GM19239 (cell line): ENCODE measurements at regions not wholly inside any gene's neighbourhood (a gene's known extent, or its start where the extent isn't known, plus 50 kb on each side); places are given as distances from the start of the nearest gene placed in this dataset.
"Not testable (repeated sequence)": the region's sequence is repeated elsewhere in the genome, so short reads cannot be mapped to it uniquely, and the experiment has no call there.

Source experiments
- DNase-seq: peaks from one replicate; pipeline ENCODE4 v3.0.0; 2011; ENCODE audit warnings: low spot score; ENCODE audit not compliant: insufficient read length
- FAIRE-seq: peaks from 2 replicates; lab custom pipeline; 2011; peaks lifted over from hg19 to GRCh38; lab: Jason Lieb, UNC

DNA sequence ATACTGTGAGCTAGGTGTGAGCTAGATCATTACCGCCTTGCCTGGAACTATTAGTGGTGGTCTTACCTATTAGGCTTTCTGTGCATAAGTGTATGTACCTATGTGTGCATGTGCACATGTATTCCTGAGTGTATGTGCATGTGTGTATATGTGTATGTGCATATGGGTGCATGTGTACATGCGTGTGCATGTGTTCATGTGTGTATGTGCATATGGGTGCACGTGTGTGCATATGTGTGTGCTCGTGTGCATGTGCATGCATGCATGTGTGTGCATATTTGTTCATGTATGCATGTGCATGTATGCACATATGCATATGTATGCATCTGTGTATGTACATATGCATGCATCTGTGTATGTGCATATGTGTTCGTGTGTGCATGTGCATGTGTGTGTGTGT lies 508.3 kb upstream of the ADARB2 start:
- FAIRE-seq: no peak
- no peak for DNase-seq

DNA sequence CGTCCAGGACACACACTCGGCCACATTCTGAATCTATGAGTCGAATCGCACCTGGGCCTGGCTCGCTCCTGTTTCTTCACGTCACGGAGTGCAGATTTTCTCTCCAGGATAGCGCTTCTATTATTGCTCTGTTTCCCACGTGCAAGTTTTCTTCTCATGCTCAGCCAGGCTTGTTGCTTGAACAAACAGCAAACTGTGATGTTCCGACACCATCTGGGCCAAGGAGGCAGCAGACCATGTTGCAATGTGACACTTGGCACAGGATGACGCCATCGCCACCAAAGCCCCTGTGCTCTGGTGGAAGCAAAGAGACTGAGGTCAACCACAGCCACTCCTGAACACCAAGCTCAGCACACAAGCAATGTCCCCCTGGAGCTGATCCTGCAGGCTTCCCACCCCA lies 507.1 kb upstream of the ADARB2 start:
- no peak for FAIRE-seq

DNA sequence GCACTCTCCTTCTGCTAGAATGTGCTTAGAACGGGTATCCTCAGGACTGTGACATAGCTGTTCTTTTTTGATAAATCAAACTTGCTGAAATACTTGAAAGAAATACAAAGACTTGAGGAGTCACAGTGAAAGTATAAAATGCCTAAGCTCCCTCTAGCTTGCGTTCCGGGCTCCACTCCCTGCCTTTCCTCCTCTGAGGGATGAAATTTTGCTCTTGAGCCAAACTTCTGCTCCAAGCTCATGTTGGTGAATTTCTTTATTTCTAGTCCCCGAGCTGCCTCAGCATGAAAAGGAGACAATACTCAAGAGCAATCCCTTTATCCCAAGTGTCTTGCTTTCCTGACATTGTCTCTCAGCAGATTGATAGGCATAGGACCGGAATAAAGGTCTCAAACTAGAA lies 499.6 kb upstream of the ADARB2 start:
- no peak for DNase-seq

More for the DNA sequence above, 507.1 kb upstream of the ADARB2 start:
- no peak for DNase-seq

DNA sequence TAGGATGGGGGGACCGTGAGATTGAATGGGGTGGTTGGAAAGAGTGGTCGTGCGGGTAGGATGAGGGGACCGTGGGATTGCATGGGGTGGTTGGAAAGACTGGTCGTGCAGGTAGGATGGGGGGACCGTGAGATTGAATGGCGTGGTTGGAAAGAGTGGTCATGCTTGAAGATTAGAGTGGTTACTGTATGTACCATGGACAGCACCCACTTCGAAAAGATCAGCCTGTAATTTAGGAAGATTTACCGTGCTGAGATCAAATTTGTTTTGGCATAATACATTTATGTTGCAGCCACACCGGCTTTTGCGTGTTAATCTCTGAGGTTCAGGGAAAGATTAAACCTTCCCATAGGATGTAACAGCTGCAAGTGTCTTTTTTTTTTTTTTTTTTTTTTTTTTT lies 495.2 kb upstream of the ADARB2 start:
- no peak for DNase-seq

More for the DNA sequence above, 499.6 kb upstream of the ADARB2 start:
- FAIRE-seq: no peak

DNA sequence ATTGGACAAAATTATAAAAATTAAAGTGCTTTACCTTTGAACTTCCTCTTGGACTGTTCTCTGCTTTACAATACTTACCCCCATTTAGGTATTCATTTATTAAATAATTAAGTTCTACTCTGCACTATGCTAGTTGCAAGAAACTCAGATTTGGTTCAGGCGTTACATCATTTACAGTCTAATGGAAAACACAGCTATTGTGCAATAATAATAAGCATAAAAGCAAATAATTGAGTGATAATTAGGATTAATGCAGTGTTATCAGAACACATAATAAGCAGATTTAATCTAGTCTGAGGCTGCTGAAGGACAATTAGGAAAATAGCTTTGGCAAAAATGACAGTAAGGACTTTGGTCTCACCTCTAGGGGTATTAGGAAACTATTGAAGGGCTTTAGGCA lies 493.2 kb upstream of the ADARB2 start:
- FAIRE-seq: no peak
- DNase-seq: no peak

More for the DNA sequence above, 495.2 kb upstream of the ADARB2 start:
- FAIRE-seq: no peak

DNA sequence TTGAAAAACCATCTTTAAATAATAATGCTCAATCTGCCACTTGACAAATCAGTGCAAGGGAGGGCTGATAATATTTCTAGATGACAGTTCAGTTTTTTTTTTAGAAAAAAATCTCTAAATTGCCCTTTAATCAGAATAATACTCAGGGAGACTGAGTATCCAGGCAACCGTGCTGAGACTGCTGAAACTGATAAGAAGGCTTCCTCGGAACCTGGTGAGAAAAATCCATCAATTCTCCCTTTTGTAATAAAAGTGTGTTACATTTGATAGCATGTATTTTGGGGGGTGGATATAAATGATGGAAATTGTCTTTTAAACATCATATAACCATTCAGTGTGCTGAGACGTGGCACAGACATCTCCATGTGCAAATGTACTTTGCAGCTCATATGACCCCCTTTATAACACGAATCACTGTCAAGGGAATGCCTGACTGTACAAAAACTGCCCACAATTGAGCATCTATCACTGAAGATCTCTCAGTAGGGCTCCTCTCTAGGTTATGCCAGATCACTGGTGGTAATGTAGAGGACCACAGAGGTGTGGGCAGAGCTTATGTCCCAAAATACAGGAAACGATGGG lies 491.1 kb upstream of the ADARB2 start:
- no peak for DNase-seq
- FAIRE-seq: no peak

DNA sequence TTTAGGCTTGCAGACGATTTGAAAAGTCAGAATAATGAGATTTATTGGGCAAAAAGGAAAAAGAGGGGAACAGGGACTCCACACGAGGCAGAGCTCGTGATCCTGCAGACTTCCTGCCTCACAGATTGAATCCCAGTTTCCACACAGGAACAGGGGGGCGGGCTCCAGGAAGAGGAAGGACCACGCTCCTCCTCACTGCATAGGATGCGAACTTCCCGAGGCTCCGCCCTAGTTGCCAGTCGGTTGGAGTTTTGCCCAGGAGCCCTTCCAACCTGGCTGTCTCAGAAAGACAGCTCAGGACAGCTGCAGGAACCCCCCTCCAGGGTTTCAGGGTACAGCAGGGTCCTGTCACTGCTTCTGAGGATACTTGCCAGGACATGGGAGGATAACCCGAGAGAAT lies 488.3 kb upstream of the ADARB2 start:
- no peak for DNase-seq

DNA sequence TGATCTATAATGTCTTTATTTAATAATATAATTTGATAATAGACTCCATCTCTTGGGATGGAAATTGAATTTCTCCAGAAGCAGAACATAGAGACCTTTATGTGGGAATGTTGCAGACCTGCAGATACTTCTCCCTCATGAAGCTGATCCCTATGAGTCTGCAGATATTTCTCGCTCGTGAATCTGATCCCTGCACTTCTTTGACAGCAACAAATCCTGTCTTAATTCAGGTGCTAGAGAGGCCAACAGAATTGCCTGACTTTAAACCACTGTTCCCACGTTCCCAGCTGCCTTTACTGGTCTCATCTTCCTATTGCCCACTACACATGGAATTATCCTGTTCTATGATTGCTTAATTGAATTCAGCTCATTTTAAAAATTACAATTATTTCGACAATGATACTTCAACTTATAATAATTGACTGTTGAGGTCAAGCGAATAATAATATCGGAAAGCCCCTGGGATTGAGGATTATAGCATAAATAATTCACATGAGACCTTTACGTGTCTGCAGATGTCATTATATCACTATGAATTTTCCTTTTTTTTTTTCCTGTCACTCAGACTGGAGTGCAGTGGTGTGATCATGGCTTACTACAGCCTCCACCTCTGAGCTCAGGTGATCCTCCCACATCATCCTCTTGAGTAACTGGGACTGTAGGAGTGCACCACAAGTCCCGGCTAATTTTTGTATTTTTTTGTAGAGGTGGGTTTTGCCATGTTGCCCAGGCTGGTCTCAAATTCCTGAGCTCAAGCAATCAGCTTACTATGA lies 486.4 kb upstream of the ADARB2 start:
- no peak for FAIRE-seq
- no peak for DNase-seq

More for the DNA sequence above, 488.3 kb upstream of the ADARB2 start:
- no peak for FAIRE-seq

DNA sequence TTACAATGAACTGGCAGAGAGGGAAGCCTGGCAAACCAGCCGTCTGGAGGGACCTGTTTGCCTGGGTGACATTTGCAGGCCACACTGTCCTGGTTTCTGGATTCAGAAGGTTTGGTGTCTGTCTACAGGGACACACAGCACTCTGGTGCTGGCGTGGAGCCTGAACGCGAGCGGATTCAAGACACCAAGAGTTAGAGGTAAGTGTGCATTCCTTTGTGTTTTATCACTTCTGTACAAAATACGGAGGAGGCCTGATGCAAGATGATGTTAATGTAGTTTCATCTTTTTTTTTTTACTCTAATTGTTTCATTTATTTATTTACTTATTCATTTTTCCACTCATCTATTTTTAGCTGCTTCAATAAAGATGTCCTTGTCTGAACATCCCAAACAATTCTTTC lies 485.3 kb upstream of the ADARB2 start:
- DNase-seq (no peak), FAIRE-seq (no peak)

DNA sequence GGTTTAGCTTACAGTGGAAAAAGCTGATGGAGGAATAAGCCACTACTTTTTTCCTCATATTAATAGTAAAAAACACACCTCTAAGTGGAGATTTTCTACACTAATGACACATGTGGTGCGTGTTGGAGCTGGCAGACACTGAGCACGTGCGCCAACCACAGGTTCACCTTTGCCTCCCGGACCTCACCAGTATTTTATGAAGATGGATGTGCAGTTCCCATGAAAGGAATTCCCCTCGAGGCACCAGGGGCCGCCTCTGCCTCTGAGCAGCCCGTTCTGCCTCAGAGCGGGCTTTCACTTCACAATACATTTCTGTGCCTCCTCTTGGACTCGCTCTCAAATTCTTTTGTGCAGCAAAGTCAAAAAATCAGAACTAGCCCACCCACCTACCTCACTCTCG lies 477.5 kb upstream of the ADARB2 start:
- DNase-seq: no peak
- FAIRE-seq: no peak

DNA sequence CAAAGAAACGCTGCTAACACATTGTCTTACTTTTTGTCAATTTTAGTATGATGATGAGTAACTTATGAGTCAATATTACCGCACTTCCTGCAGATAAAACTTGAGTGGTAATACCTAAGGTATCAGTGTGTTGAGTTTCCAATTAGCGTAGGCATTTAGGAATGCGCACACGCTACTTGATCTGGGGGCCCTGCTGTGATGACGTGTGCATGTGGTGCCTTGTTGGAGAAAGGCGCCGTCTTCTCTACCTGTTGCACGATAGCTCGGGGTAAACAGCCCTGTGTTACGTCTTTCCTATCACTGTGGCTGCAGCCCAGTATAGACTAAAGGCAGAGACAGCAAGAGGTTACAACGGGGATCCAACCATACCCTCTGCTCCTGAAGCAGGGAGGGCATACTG lies 476.8 kb upstream of the ADARB2 start:
- no peak for DNase-seq
- no peak for FAIRE-seq

DNA sequence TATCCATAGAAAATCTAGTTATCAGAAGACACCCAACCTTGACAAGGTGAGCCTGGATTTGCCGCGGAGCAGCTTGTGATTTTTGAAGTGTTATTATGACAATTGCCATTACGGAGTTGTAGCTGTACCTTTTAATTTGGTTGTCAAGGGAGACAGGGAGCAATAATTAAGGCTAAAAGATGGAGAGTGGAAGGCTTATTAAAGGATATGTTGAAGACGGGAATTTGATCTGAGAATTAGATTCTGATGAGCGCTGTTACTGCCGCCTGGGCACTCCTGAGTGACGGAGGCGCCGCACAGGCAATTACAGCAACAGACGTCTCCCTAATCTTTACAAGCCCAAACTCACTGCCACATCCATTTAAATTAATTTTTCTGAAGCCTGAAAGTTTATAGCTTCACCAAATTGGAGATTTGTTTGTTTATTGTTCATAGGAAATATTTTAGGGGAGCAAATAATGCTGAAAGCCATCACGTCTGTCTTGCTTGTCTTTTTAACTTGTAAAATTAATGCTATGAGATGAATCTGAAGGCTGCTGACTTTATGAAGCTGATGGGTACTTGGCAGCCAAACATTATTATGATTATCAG lies 475.0 kb upstream of the ADARB2 start:
- no peak for DNase-seq
- FAIRE-seq: no peak

DNA sequence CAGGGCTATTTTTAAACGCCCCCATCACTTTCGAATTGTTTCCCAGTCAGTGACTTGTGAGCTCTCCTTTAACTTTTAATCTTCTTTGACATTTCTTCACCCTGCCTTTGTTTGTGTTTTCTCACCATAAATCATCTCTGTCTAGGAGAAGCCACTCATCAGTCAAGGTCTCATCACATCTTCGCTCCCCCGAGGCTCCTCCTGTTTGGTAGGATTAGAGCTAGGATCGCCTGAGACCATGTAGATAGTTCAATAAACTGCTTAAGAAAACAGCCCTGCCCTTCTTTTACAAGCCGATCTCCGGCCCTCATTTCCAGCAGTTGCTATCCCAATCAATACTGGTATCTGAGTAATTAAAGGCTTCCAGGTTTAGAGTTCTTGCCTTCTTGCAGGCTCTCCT lies 472.8 kb upstream of the ADARB2 start:
- FAIRE-seq (no peak), DNase-seq (no peak)

DNA sequence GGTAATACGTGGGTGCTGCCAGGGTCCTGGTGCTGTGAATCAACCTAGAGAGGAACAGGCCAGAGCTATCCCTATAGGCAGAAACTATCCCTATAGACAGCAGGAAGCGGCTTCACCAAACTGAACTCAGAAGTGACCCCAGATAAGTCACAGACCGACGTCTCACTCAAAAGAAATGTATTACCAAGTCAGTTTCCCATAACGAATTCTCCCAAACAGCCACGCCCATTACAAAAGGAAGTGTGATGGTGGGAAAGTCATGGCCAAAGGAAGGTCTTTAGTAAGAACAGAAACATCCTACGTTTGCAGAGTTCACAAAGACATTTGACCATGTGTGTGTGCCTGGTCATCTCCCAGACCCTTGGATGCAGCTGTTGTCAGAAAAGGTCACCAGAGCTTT lies 470.8 kb upstream of the ADARB2 start:
- FAIRE-seq: no peak
- no peak for DNase-seq

DNA sequence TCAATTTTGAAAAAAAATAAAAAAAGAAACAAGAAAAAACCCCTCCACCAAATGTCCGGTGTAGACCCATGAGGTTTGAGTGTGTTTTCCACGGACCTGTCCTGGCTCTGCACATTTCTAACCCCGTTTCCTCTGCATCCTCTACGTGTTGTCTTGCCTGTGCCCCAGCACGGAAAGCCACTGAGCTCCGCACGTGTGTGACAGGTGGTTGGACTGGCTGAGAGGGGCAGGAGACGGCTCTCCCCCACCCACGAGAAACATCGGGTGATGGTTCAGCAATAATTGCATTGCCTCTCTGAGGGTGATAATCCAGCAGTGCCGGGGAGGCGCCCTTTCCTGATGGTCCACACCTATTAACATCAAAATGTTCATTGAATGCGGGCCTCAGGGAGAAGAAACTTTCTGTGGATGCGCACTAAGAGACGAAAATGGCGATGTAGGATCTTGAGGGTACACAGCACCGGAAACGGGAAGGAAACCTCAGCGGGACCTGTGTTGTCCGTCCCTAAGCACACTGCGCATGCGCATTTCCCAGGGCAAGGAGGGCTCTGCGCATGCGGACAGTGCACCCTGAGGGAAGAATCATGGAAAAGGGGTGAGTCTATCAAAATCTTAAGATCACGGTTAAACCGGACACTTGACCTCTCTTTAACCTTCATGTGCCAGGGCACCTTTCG lies 470.1 kb upstream of the ADARB2 start:
- FAIRE-seq (no peak), DNase-seq (no peak)

DNA sequence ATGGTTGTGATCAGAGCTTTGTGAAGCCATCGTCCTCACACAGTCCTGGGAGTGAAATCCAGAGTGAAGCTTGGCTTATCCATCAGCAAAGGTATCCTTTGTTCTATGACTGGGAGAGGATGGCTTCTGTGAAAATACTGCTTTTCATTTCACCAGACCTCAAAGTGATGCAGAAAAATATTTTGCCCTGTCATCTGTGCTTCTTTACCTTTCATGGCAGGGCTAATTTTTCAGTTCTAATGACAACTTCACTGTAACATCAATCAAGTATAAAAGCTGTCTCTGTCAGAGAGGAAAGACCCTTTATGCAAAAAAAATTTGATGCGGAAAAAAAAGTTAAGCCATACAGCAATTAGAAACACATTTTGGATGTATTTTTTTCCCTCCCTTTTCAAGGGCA lies 468.1 kb upstream of the ADARB2 start:
- DNase-seq (no peak), FAIRE-seq (no peak)

DNA sequence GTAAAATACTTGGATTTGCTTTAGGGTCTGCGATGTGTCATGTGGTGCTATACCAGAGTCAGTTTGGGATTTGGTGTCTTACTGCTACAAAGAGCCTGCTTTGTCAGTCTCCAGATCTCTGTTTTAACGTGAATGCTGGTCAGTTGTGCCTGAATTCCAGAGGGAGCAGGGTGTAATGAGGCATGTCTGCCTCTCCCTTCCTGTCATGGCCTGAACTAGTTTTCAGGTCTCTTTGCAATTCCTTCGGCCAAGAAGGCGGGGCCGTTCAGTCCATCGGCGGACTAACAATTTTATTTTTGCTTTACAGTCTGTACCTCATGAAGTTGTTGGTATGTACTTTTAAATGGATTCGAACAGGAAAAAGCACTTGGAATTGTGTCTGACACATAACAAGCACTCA lies 465.1 kb upstream of the ADARB2 start:
- FAIRE-seq (no peak), DNase-seq (no peak)

DNA sequence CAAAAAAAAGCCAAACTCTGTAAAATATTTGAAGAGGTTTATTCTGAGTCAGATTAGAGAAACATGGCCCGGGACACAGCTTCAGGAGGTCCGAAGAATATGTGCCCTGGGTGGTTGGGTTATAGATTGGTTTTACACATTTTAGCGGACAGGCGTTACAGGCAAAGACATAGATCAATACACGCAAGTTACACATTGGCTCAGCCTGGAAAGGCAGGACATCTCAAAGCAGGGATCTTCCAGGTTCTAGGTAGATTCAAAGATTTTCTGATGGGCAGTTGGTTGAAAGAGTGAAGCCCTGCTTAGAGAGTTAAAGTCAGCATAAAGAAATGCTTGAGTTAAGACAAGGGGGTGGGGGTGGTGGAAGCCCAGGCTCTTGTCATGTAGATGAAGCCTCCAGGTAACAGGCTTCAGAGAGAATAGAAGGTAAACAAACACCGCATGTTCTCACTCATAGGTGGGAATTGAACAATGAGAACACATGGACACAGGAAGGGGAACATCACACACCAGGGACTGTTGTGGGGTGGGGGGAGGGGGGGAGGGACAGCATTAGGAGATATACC lies 464.3 kb upstream of the ADARB2 start:
- FAIRE-seq: no peak
- no peak for DNase-seq

DNA sequence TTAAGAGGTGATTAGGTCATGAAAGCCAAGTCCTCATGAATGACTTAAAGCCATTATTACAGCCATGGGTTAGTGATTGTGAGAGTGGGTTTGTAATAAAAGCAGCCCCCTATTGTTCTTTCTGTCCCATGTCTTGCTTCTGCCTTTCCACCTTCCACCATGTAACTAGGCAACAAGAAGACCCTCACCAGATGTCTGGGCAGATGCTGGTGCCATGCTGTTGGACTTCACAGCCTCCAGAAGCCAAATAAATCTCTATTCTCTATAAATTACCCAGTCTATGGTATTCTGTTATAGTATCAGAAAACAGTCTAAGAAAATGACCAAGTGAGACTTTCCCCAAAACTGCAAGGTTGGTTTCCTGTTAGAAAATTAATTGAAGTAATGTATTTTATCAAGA lies 460.3 kb upstream of the ADARB2 start:
- DNase-seq (no peak), FAIRE-seq (no peak)

DNA sequence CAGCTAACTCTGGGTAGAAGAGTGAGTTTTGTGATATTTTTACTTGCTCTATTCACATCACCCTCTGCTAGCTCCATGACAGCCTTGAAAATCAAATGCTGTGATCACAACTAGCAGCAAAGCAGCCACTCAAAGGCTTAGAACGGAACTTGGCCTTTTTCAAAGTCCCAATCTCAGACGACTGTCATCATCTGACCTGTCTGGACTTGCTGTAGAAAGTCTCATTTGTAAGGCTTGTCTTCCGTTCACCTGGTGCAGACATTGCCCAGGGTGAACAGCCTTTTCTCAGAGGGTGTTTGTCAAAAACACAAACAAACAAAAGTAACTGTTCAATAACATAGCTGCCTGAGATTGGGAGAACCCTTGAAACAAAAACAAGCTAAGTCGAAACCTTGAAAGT lies 458.9 kb upstream of the ADARB2 start:
- DNase-seq (no peak), FAIRE-seq (peak; percentile 8)

DNA sequence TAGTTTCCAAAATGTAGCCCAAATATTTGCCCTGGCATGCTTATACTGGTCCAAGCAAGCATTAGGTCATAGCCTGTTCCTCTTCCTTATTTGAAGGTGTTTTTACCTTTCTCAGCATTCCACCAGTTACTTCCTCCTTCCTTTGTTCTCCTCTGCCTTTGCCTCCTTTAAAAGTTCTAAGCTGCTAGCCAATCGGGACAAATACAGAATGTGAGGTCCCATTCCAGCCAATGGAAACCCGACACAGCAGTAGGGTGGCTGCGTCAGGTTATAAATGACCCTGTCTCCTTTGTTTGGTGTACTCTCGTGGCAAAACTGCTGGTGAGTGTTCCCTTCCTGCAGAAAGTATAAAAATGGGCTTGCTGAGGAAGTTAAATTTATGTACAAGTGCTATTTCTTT lies 452.0 kb upstream of the ADARB2 start:
- FAIRE-seq, DNase-seq: not testable (repeated sequence)
